Endothelial cell of umbilical vein (primary cell): ENCODE measurements at regions not wholly inside any gene's neighbourhood (a gene's known extent, or its start where the extent isn't known, plus 50 kb on each side); places are given as distances from the start of the nearest gene placed in this dataset.

Experiments used
- BruUV-seq: library from RNA; stranded (reverse); fragments of 400-500 nt; replicated peaks from 2 replicates; lab custom pipeline; 2021; lab: Mats Ljungman, UMichigan
- CTCF ChIA-PET: fragments of 300-600, 350-600 bp; sonication (Branson Sonifier 250); formaldehyde crosslinking; loops from one replicate; lab custom pipeline; 2021; ENCODE audit warnings: antibody characterized with exemption, inconsistent platforms; lab: Charles Lee
- POLR2A ChIA-PET: fragments of 300-600, 350-600 bp; sonication (Branson Sonifier 250); formaldehyde crosslinking; loops from one replicate; lab custom pipeline; 2021; ENCODE audit warnings: antibody characterized with exemption, inconsistent platforms; lab: Charles Lee
- DNase-seq: peaks from one replicate; pipeline ENCODE4 v3.0.0-alpha.2; 2011; ENCODE audit warnings: low read depth, low spot score
- FAIRE-seq: peaks from 2 replicates; lab custom pipeline; 2011; peaks lifted over from hg19 to GRCh38; lab: Jason Lieb, UNC
- H2AFZ ChIP-seq: 2 replicates; pipeline ENCODE4 v1.6.0; 2012; ENCODE audit warnings: low read depth, low read length, control low read depth, inconsistent platforms
- H3K27ac ChIP-seq: 2 replicates; pipeline ENCODE4 v1.5.1; 2011; ENCODE audit warnings: low read depth, mild to moderate bottlenecking, control low read depth, low read length, moderate library complexity; ENCODE audit not compliant: insufficient read depth
- H3K27me3 ChIP-seq, 2 experiments: 2 replicates each; pipeline versions ENCODE4 v1.6.0 to v1.6.1; 2011; ENCODE audit warnings: low read length in 2 of 2, mixed read lengths in 1 of 2; ENCODE audit not compliant: control insufficient read depth in 2 of 2, insufficient read depth in 2 of 2
- H3K36me3 ChIP-seq, 2 experiments: 2 replicates in 1 of 2; 3 replicates in 1 of 2; pipeline ENCODE4 v1.5.1; 2011; ENCODE audit warnings: low read length in 2 of 2, mild to moderate bottlenecking in 1 of 2, moderate library complexity in 1 of 2; ENCODE audit not compliant: control insufficient read depth in 2 of 2, insufficient read depth in 2 of 2; ENCODE audit errors: extremely low read depth in 1 of 2
- H3K4me1 ChIP-seq: 3 replicates; pipeline ENCODE4 v1.5.1; 2011; ENCODE audit warnings: mild to moderate bottlenecking, low read length; ENCODE audit not compliant: control insufficient read depth, insufficient read depth; ENCODE audit errors: extremely low read depth
- H3K4me2 ChIP-seq: 2 replicates; pipeline ENCODE4 v1.6.1; 2011; ENCODE audit warnings: low read length, control low read depth, mixed read lengths; ENCODE audit not compliant: insufficient read depth
- H3K4me3 ChIP-seq, 3 experiments: fragments of 200-600 bp in 1 of 3; sonication (generic), shearing (Covaris generic) in 1 of 3; replicated peaks in 1 of 3; 2 replicates each; pipeline ENCODE4 v1.5.1; 2011 to 2016; ENCODE audit warnings: control low read depth in 3 of 3, low read length in 3 of 3, mild to moderate bottlenecking in 2 of 3, inconsistent platforms in 1 of 3, low read depth in 1 of 3, moderate library complexity in 1 of 3; ENCODE audit not compliant: insufficient read depth in 1 of 3
- H3K79me2 ChIP-seq: 2 replicates; pipeline ENCODE4 v1.6.0; 2012; ENCODE audit warnings: low read length, inconsistent platforms; ENCODE audit not compliant: control insufficient read depth, insufficient read depth
- H3K9ac ChIP-seq: replicated peaks from 2 replicates; pipeline ENCODE3; 2011; ENCODE audit warnings: low read length, control low read depth; ENCODE audit not compliant: insufficient read depth; ENCODE audit errors: extremely low read depth
- H3K9me1 ChIP-seq: replicated peaks from 3 replicates; pipeline ENCODE4 v1.6.0; 2011; ENCODE audit warnings: mild to moderate bottlenecking, low read length; ENCODE audit not compliant: control insufficient read depth, insufficient read depth; ENCODE audit errors: extremely low read depth
- H3K9me3 ChIP-seq: replicated peaks from 2 replicates; pipeline ENCODE4 v1.5.1; 2012; ENCODE audit warnings: low read length, inconsistent platforms; ENCODE audit not compliant: control insufficient read depth, insufficient read depth
- H4K20me1 ChIP-seq: replicated peaks from 2 replicates; pipeline ENCODE3; 2011; ENCODE audit warnings: mild to moderate bottlenecking, low read length; ENCODE audit not compliant: control insufficient read depth, insufficient read depth; ENCODE audit errors: extremely low read depth
- CTCF ChIP-seq, 2 donors: IDR thresholded peaks; 1 replicate in 1 of 2; 2 replicates in 1 of 2; pipeline ENCODE4 v1.5.1; 2011; ENCODE audit warnings: low read length in 2 of 2, mild to moderate bottlenecking in 2 of 2, moderate library complexity in 2 of 2, control low read depth in 1 of 2, inconsistent platforms in 1 of 2, low read depth in 1 of 2; ENCODE audit not compliant: insufficient read depth in 1 of 2; ENCODE audit errors: extremely low read depth in 1 of 2
- EZH2 ChIP-seq: IDR thresholded peaks from 2 replicates; pipeline ENCODE4 v1.6.1; 2012; ENCODE audit warnings: borderline replicate concordance, low read depth, mild to moderate bottlenecking, moderate library complexity, low read length, inconsistent platforms; ENCODE audit not compliant: severe bottlenecking
- FOS ChIP-seq: IDR thresholded peaks from 2 replicates; pipeline ENCODE4 v1.6.1; 2011; ENCODE audit warnings: mild to moderate bottlenecking, low read length, moderate library complexity, borderline replicate concordance; ENCODE audit not compliant: insufficient read depth
- GATA2 ChIP-seq: IDR thresholded peaks from 2 replicates; pipeline ENCODE4 v1.7.0; 2011; ENCODE audit warnings: low read depth, mild to moderate bottlenecking, moderate library complexity, mixed read lengths, low read length; ENCODE audit not compliant: insufficient read length, insufficient read depth
- JUN ChIP-seq: IDR thresholded peaks from 2 replicates; pipeline ENCODE4 v1.6.1; 2011; ENCODE audit warnings: borderline replicate concordance, low read depth; ENCODE audit not compliant: insufficient read length, insufficient read depth
- MYC ChIP-seq: IDR thresholded peaks from one replicate; pipeline ENCODE4 v1.6.1; 2011; ENCODE audit warnings: mild to moderate bottlenecking, low read depth, low read length
- POLR2A ChIP-seq: IDR thresholded peaks from 2 replicates; pipeline ENCODE4 v1.6.1; 2012; ENCODE audit warnings: low read depth, mild to moderate bottlenecking, control low read depth, low read length
- POLR2AphosphoS5 ChIP-seq: IDR thresholded peaks from 2 replicates; pipeline ENCODE4 v1.6.1; 2012; ENCODE audit warnings: low read depth, mild to moderate bottlenecking, control low read depth, low read length, moderate library complexity; ENCODE audit not compliant: insufficient read depth
- dilution Hi-C: fragments of 300-500 bp; cut with MboI; formaldehyde crosslinking; loops from one replicate; pipeline ENCODE4 v1.15.0; 2019; ENCODE audit warnings: low sequenced_read_pairs; ENCODE audit not compliant: extremely low pct_ligation_motif_present
- intact Hi-C: fragments of 100-400 bp; cut with micrococcal nuclease; formaldehyde crosslinking; loops from one replicate; pipeline ENCODE4 v1.10.0; 2022

- CTCF ChIA-PET: interaction anchor here (1.0 kb wide), 1 partner anchor 13 kb away, joined by 3 read pairs; no protein-coding TSS in a partner anchor
Observed at GRCh38 chr2:19695706-19696105, 206.1 kb downstream of the TTC32 start.

More at GRCh38 chr2:19695706-19696105, 206.1 kb downstream of the TTC32 start:
- no peak for FAIRE-seq
- H3K9me3 ChIP-seq: no peaks in the 10 kb centered on the region
- peaks cover 0 to 1% of the 10 kb centered on the region in 2 experiments for H3K27me3 ChIP-seq
- no TSS peak for BruUV-seq
- no peaks in the 10 kb centered on the region for H4K20me1 ChIP-seq
- H3K9me1 ChIP-seq: no peaks in the 10 kb centered on the region
- H3K4me3 ChIP-seq: no peak overlapping the region
- H2AFZ ChIP-seq: no peak overlapping the region
- POLR2A ChIA-PET: no interaction called here
- dilution Hi-C loops: no loop called here
- H3K79me2 ChIP-seq: no peaks in the 10 kb centered on the region
- intact Hi-C loops: no loop called here
- no peaks in the 10 kb centered on the region for H3K36me3 ChIP-seq
- no peak for DNase-seq
- no peak for TF ChIP-seq EZH2
- no peak for TF ChIP-seq POLR2A
- TF ChIP-seq JUN: no peak
- no peak for TF ChIP-seq CTCF (IDR thresholded peaks at IDR 0.05; ENCODE audit: extremely low read depth in 1 of 2, insufficient read depth in 1 of 2, low read depth in 1 of 2, low read length in 2 of 2)
- no peak for TF ChIP-seq POLR2AphosphoS5
- no peak for TF ChIP-seq FOS
- no peak for TF ChIP-seq MYC
- no peak for TF ChIP-seq GATA2
- no peak overlapping the region for H3K9ac ChIP-seq
- H3K4me1 ChIP-seq: no peaks in the 10 kb centered on the region
- no peak overlapping the region for H3K4me2 ChIP-seq
- H3K27ac ChIP-seq: no peak overlapping the region
